Tibial artery (tissue), 4 donors: ENCODE measurements at regions not wholly inside any gene's neighbourhood (a gene's known extent, or its start where the extent isn't known, plus 50 kb on each side); places are given as distances from the start of the nearest gene placed in this dataset.

Source experiments
- DNase-seq, 2 donors: peaks; one replicate each; pipeline ENCODE4 v3.0.0-alpha.2; 2019
- H3K27ac ChIP-seq, 2 donors: fragments of 200-600 bp; sonication (generic) in 1 of 2; 1 replicate in 1 of 2; 2 replicates in 1 of 2; pipeline ENCODE4 v1.5.1; 2018 to 2019; ENCODE audit warnings: mild to moderate bottlenecking in 1 of 2
- H3K27me3 ChIP-seq, 2 donors: fragments of 200-600 bp; sonication (generic) in 1 of 2; one replicate each; pipeline versions ENCODE4 v1.5.1 to v1.6.0; 2016 to 2019
- H3K36me3 ChIP-seq, 3 donors: fragments of 200-600 bp; sonication (generic) in 2 of 3; one replicate each; pipeline ENCODE4 v1.5.1; 2016 to 2019; ENCODE audit warnings: mild to moderate bottlenecking in 2 of 3
- H3K4me1 ChIP-seq, 4 donors: fragments of 200-600 bp; sonication (generic) in 2 of 4; 1 replicate in 3 of 4; 2 replicates in 1 of 4; pipeline ENCODE4 v1.5.1; 2016 to 2019
- H3K4me3 ChIP-seq, 2 donors: fragments of 200-600 bp; sonication (generic) in 1 of 2; 1 replicate in 1 of 2; 2 replicates in 1 of 2; pipeline ENCODE4 v1.5.1; 2018 to 2019; ENCODE audit warnings: mild to moderate bottlenecking in 2 of 2
- H3K9me3 ChIP-seq, 3 donors: fragments of 200-600 bp; sonication (generic) in 1 of 3; one replicate each; pipeline ENCODE4 v1.5.1; 2016 to 2019
- CTCF ChIP-seq, 2 experiments: fragments of 200-600 bp in 1 of 2; fragments of 450-650 bp in 1 of 2; IDR thresholded peaks; one replicate each; pipeline ENCODE4 v1.5.1; 2017 to 2019; ENCODE audit warnings: antibody characterized with exemption in 2 of 2, mild to moderate bottlenecking in 1 of 2, moderate library complexity in 1 of 2
- intact Hi-C: fragments of 100-400 bp; cut with DNase I; formaldehyde crosslinking; loops from one replicate; pipeline ENCODE4 v1.15.0; 2023; ENCODE audit warnings: low total_unique reads

- no peaks in the 10 kb centered on the region for H3K27me3 ChIP-seq
- intact Hi-C loops, result no loop called here
- no peak overlapping the region for H3K4me3 ChIP-seq
- no peak overlapping the region for H3K27ac ChIP-seq
- DNase-seq, result no peak
- H3K36me3 ChIP-seq, result no peaks in the 10 kb centered on the region
- H3K4me1 ChIP-seq, result no peaks in the 10 kb centered on the region
- H3K9me3 ChIP-seq, result peaks cover 0 to 13% (median 0%) of the 10 kb centered on the region in 3 donors
- TF ChIP-seq CTCF (IDR thresholded peaks at IDR 0.05), result no peak
Measured at GRCh38 chr21:20151741-20152140, 846.5 kb upstream of the NCAM2 start.

GRCh38 chr21:20163167-20163566 is 835.0 kb upstream of the NCAM2 start:
- no peak overlapping the region for H3K4me3 ChIP-seq
- H3K36me3 ChIP-seq, result no peaks in the 10 kb centered on the region
- intact Hi-C loops, result no loop called here
- TF ChIP-seq CTCF (IDR thresholded peaks at IDR 0.05), result no peak
- no peaks in the 10 kb centered on the region for H3K9me3 ChIP-seq
- no peak overlapping the region for H3K27ac ChIP-seq
- H3K27me3 ChIP-seq, result no peaks in the 10 kb centered on the region
- no peak for DNase-seq
- no peaks in the 10 kb centered on the region for H3K4me1 ChIP-seq

GRCh38 chr21:20167059-20167458 is 831.1 kb upstream of the NCAM2 start:
- Histone ChIP-seq H3K27me3 (no peaks in the 10 kb centered on the region), H3K4me1 (no peaks in the 10 kb centered on the region), H3K27ac (no peak overlapping the region), H3K9me3 (no peaks in the 10 kb centered on the region), H3K36me3 (no peaks in the 10 kb centered on the region), H3K4me3 (no peak overlapping the region)
- no peak for DNase-seq
- intact Hi-C loops, result no loop called here
- no peak for TF ChIP-seq CTCF (IDR thresholded peaks at IDR 0.05)

GRCh38 chr21:20169812-20170576 is 828.2 kb upstream of the NCAM2 start:
- no peak for TF ChIP-seq CTCF (IDR thresholded peaks at IDR 0.05)
- H3K4me3 ChIP-seq, result no peak overlapping the region
- intact Hi-C loops, result no loop called here
- no peak overlapping the region for H3K27ac ChIP-seq
- no peaks in the 10 kb centered on the region for H3K36me3 ChIP-seq
- no peaks in the 10 kb centered on the region for H3K27me3 ChIP-seq
- DNase-seq, result no peak
- no peaks in the 10 kb centered on the region for H3K4me1 ChIP-seq
- no peaks in the 10 kb centered on the region for H3K9me3 ChIP-seq

- no peaks in the 10 kb centered on the region for H3K36me3 ChIP-seq
- H3K27me3 ChIP-seq, result no peaks in the 10 kb centered on the region
- H3K4me1 ChIP-seq, result no peaks in the 10 kb centered on the region
- no peak overlapping the region for H3K4me3 ChIP-seq
- no peaks in the 10 kb centered on the region for H3K9me3 ChIP-seq
- H3K27ac ChIP-seq, result no peak overlapping the region
- no peak for TF ChIP-seq CTCF (IDR thresholded peaks at IDR 0.05)
- intact Hi-C loops, result no loop called here
- DNase-seq, result no peak
Measured at GRCh38 chr21:20186186-20186585, 812.0 kb upstream of the NCAM2 start.
